Fibroblast of lung (primary cell): ENCODE measurements at regions not wholly inside any gene's neighbourhood (a gene's known extent, or its start where the extent isn't known, plus 50 kb on each side); places are given as distances from the start of the nearest gene placed in this dataset.
"Not testable (repeated sequence)": the region's sequence is repeated elsewhere in the genome, so short reads cannot be mapped to it uniquely, and the experiment has no call there.

ENCODE experiments used
- DNase-seq, 2 donors: peaks; one replicate each; pipeline versions ENCODE4 v3.0.0 to v3.0.0-alpha.2; 2010; ENCODE audit warnings: low read depth in 2 of 2
- H2AFZ ChIP-seq: 2 replicates; pipeline ENCODE4 v1.5.1; 2012; ENCODE audit warnings: low read length, control low read depth, inconsistent platforms
- H3K27ac ChIP-seq: 2 replicates; pipeline ENCODE4 v1.5.1; 2011; ENCODE audit warnings: low read length, control low read depth; ENCODE audit not compliant: insufficient read depth
- H3K27me3 ChIP-seq: 2 replicates; pipeline ENCODE4 v1.5.1; 2011; ENCODE audit warnings: mild to moderate bottlenecking, low read length; ENCODE audit not compliant: control insufficient read depth, insufficient read depth
- H3K36me3 ChIP-seq: 2 replicates; pipeline ENCODE4 v1.5.1; 2011; ENCODE audit warnings: low read length; ENCODE audit not compliant: control insufficient read depth, insufficient read depth
- H3K4me1 ChIP-seq: 2 replicates; pipeline ENCODE4 v1.5.1; 2011; ENCODE audit warnings: low read length; ENCODE audit not compliant: control insufficient read depth, insufficient read depth; ENCODE audit errors: extremely low read depth
- H3K4me2 ChIP-seq: 2 replicates; pipeline ENCODE4 v1.5.1; 2011; ENCODE audit warnings: low read length, control low read depth; ENCODE audit not compliant: insufficient read depth; ENCODE audit errors: extremely low read depth
- H3K4me3 ChIP-seq, 4 experiments: fragments of 200-600 bp in 1 of 4; sonication (generic) in 1 of 4; replicated peaks in 1 of 4; 2 replicates each; pipeline ENCODE4 v1.5.1; 2011 to 2016; ENCODE audit warnings: low read length in 4 of 4, low read depth in 3 of 4, mild to moderate bottlenecking in 3 of 4, control low read depth in 2 of 4, inconsistent platforms in 1 of 4, mixed read lengths in 1 of 4; ENCODE audit not compliant: insufficient read depth in 1 of 4; ENCODE audit errors: control extremely low read depth in 1 of 4
- H3K79me2 ChIP-seq: 2 replicates; pipeline ENCODE4 v1.5.1; 2012; ENCODE audit warnings: mild to moderate bottlenecking, low read length, inconsistent platforms; ENCODE audit not compliant: control insufficient read depth, insufficient read depth
- H3K9ac ChIP-seq: 2 replicates; pipeline ENCODE4 v1.5.1; 2011; ENCODE audit warnings: mild to moderate bottlenecking, low read length, control low read depth; ENCODE audit not compliant: insufficient read depth
- H3K9me3 ChIP-seq: 2 replicates; pipeline ENCODE4 v1.5.1; 2012; ENCODE audit warnings: low read depth, low read length; ENCODE audit not compliant: control insufficient read depth, insufficient read depth
- H4K20me1 ChIP-seq: 2 replicates; pipeline ENCODE4 v1.5.1; 2011; ENCODE audit warnings: low read length; ENCODE audit not compliant: control insufficient read depth, insufficient read depth; ENCODE audit errors: extremely low read depth
- CTCF ChIP-seq, 2 donors: IDR thresholded peaks in 1 of 2; conservative IDR thresholded peaks in 1 of 2; 1 replicate in 1 of 2; 2 replicates in 1 of 2; pipeline ENCODE4 v1.5.1; 2011 to 2012; ENCODE audit warnings: low read length in 2 of 2, control low read depth in 1 of 2, inconsistent platforms in 1 of 2, low read depth in 1 of 2, mild to moderate bottlenecking in 1 of 2
- EZH2 ChIP-seq: IDR thresholded peaks from 2 replicates; pipeline ENCODE4 v1.5.1; 2012; ENCODE audit warnings: low read length, control low read depth, mild to moderate bottlenecking; ENCODE audit errors: missing control alignments

- TF ChIP-seq CTCF (conservative IDR thresholded peaks at IDR 0.05 in 1 of 2, IDR thresholded peaks at IDR 0.05 in 1 of 2; ENCODE audit: low read depth in 1 of 2, low read length in 2 of 2) = no peak
- TF ChIP-seq EZH2 = no peak
These were observed 90.3 kb upstream of the TMEM170B start for GRCh38 chr6:11447265-11447664.

GRCh38 chr6:11445146-11445545 lies 92.4 kb upstream of the TMEM170B start:
- Histone ChIP-seq H3K36me3 (no peaks in the 10 kb centered on the region), H4K20me1 (no peaks in the 10 kb centered on the region), H3K4me1 (no peaks in the 10 kb centered on the region), H3K4me2 (no peak overlapping the region), H2AFZ (no peak overlapping the region), H3K9me3 (no peaks in the 10 kb centered on the region), H3K9ac (no peak overlapping the region), H3K4me3 (no peak overlapping the region), H3K79me2 (no peaks in the 10 kb centered on the region), H3K27ac (no peak overlapping the region), H3K27me3 (no peaks in the 10 kb centered on the region)
- TF ChIP-seq CTCF (conservative IDR thresholded peaks at IDR 0.05 in 1 of 2, IDR thresholded peaks at IDR 0.05 in 1 of 2; ENCODE audit: low read depth in 1 of 2, low read length in 2 of 2) (no peak), EZH2 (no peak)
- DNase-seq = no peak

More at GRCh38 chr6:11447265-11447664, 90.3 kb upstream of the TMEM170B start:
- H4K20me1 ChIP-seq = no peaks in the 10 kb centered on the region
- H3K27ac ChIP-seq = no peak overlapping the region
- H2AFZ ChIP-seq = no peak overlapping the region
- H3K36me3 ChIP-seq = no peaks in the 10 kb centered on the region
- no peak for DNase-seq
- no peaks in the 10 kb centered on the region for H3K79me2 ChIP-seq
- H3K4me2 ChIP-seq = no peak overlapping the region
- H3K9me3 ChIP-seq = no peaks in the 10 kb centered on the region
- H3K27me3 ChIP-seq = no peaks in the 10 kb centered on the region
- no peak overlapping the region for H3K9ac ChIP-seq
- H3K4me3 ChIP-seq = no peak overlapping the region
- no peaks in the 10 kb centered on the region for H3K4me1 ChIP-seq

- not testable (repeated sequence) for DNase-seq, H2AFZ ChIP-seq, H3K9ac ChIP-seq, H3K27ac ChIP-seq, H4K20me1 ChIP-seq, H3K36me3 ChIP-seq, H3K4me2 ChIP-seq, H3K27me3 ChIP-seq, H3K9me3 ChIP-seq, H3K79me2 ChIP-seq, H3K4me3 ChIP-seq, H3K4me1 ChIP-seq
These were observed 94.4 kb upstream of the TMEM170B start for GRCh38 chr6:11443125-11443524.
